Left colon (tissue), 2 donors: ENCODE measurements at regions not wholly inside any gene's neighbourhood (a gene's known extent, or its start where the extent isn't known, plus 50 kb on each side); places are given as distances from the start of the nearest gene placed in this dataset.

Experiments
- ATAC-seq: fragments of 200-7000 bp; cut with Tn5 transposase; one replicate; pipeline ENCODE4 v1.9.1; 2020; ENCODE audit warnings: mild to moderate bottlenecking, moderate library complexity
- DNase-seq, 2 donors: peaks; one replicate each; pipeline ENCODE4 v3.0.0-alpha.2; 2020
- intact Hi-C, 2 donors: fragments of 100-400 bp; cut with DNase I in 1 of 2; cut with micrococcal nuclease in 1 of 2; formaldehyde crosslinking; loops; one replicate each; pipeline versions ENCODE4 v1.11.2 to v1.14.0; 2022; cut with DNase I, micrococcal nuclease
- donor health status: DM: no; HTN: no; CAD: no.
- donor health status: DM: yes; HTN: yes; CAD: no.

DNA sequence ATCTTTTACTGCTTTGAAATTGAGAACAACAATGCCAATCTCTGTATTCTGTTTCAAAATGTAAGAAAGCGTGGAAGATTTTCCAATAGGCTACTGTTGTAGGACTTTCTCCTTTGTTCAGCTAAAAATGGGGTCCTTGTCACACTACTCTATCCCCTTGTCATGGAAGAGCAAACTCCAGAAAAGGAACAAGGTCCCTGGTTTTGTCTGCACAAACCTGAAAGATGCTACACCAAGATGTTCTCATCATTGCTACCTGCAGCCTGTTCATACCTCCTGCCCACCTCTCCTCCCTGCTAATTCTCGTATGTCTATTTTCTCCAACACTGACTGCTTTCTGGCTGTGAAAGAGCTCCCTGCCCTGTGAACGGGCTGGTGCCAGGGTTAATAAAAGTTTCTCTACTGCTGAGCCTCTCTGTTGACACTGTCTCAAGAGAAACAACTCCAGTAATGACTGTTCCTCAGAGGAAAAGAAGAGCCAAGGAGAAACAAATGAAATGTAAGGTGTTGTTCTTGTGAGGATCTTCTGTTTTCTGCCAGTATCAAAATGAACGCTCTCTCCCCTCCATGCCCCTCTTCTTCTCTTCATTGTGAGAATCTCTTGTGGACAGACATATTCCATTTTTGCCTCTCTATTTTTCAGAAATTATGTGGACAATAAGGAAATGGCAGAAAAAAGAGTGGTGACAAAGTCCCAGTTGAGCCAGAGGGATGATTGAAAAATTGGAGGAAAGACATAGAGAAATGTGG, 287.1 kb downstream of the ADGB start:
- ATAC-seq, result peak; percentile 77
- no peak for DNase-seq
- intact Hi-C loops, result no loop called here

DNA sequence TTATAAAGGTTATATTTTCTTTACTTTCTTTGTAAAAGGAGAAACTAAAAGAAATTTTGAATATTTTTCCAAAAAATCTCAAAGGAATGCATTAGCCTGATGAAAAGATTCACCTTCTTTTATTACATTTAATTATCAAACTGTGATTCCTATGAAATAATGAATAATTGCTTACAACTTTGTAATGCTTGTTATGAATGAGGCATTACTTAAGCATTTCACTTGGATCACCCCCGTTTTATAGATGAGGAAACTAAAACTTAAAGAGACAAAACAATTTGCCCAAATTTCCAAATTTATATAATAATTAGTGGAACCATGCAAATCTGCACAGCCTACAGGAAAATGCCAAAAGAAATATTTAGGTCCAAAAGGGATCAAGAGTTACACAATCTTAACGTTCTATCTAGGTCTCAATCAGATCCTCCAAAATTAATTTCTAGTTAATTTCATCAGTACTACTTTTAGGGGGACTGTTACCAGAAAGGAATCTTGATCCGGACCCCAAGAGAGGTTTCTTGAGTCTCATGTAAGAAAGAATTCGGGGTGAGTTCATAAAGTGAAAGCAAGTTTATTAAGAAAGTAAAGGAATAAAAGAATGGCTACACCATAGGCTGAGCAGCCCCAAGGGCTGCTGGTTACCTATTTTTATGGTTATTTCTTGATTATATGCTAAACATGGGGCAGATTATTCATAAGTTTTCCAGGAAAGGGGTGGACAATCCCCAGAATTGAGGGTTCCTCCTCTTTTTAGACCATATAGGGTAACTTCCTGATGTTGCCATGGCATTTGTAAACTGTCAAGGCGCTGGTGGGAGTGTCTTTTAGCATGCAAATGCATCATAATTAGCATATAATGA, 288.0 kb downstream of the ADGB start:
- DNase-seq, result no peak
- intact Hi-C loops, result no loop called here
- no peak for ATAC-seq

- DNase-seq, result no peak
- intact Hi-C loops, result no loop called here
- ATAC-seq, result no peak
Observed at GRCh38 chr6:146887447-146888077, 288.8 kb downstream of the ADGB start.

DNA sequence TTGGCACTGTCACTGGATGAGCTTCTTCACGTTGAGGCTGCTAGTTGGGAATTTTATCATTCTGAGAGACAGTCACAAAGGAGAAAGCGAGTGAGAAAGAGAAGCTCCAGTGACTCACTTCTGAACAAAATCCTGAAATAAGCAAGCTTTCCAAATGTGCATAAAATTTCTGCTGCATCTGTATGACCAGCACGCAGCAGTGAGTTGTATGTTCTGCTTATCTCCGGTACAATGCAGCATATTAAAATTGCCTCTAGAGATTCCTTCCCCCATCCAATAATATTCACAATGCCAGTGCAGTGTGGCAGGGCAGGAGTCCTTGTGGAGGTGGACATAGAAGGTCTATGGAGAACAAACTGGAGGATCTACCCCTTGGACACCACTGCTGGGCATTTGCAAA, 290.5 kb downstream of the ADGB start:
- ATAC-seq, result no peak
- DNase-seq, result no peak
- intact Hi-C loops, result no loop called here

DNA sequence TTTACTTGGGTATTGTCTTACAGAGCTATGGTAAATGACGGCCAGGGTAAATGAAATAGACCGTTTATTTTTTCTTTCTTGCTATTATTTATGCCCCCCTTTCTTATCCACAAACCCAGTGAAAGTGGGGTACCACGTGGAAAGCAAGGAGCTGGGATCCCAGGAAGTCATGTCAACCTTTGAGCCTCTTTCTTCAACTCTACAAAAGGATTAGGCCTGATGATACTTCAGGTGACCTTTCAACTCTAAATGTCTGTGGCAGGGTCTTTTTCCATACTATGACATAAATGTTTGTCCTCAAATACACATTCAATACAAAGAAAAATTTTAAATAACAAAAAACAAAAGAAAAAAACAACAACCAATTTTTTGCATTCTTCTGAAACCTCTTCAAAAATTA, 291.4 kb downstream of the ADGB start:
- ATAC-seq (no peak), DNase-seq (no peak)
- intact Hi-C loops, result no loop called here

DNA sequence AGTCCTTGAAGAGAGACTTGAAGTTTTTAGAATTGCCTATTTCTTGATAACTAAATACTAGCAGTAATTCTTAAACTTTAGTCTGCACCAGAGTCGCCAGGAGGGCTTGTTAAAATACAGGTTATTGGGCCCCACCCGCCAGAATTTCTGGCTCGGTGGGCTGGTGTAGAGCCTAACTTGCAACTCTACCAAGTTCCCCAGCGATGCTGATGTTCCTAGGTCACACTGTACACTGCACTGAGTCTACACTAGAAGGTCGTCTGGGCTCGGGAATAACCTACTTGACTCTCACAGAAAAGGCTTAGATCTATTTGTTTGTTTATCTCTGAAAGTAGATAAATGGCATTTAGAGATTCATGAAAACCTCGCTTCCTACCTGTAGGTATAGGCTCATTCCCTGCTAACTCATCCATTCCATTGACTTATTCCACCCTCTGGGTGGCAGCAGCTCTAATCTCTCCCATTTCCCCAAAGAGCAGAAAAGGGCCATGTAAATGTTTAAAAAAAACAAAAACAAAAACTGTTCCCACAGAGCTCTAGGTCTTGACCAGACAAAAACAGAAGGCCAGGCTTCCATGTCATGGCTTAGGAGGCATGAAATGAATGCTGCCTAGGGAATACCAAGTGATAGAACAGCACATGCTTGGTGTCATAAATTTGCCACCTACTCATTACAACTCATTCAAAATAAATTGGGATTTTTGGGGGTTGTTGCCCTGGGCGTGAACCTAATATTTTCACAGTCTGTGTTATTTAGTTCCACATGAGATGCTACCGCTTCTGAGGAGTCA, 292.1 kb downstream of the ADGB start:
- ATAC-seq (no peak), DNase-seq (no peak)
- intact Hi-C loops, result no loop called here

GRCh38 chr6:146891615-146892265, 293.0 kb downstream of the ADGB start:
- DNase-seq, result no peak
- intact Hi-C loops, result no loop called here
- no peak for ATAC-seq

GRCh38 chr6:146892283-146892612, 293.5 kb downstream of the ADGB start:
- ATAC-seq (no peak), DNase-seq (no peak)
- intact Hi-C loops, result no loop called here

DNA sequence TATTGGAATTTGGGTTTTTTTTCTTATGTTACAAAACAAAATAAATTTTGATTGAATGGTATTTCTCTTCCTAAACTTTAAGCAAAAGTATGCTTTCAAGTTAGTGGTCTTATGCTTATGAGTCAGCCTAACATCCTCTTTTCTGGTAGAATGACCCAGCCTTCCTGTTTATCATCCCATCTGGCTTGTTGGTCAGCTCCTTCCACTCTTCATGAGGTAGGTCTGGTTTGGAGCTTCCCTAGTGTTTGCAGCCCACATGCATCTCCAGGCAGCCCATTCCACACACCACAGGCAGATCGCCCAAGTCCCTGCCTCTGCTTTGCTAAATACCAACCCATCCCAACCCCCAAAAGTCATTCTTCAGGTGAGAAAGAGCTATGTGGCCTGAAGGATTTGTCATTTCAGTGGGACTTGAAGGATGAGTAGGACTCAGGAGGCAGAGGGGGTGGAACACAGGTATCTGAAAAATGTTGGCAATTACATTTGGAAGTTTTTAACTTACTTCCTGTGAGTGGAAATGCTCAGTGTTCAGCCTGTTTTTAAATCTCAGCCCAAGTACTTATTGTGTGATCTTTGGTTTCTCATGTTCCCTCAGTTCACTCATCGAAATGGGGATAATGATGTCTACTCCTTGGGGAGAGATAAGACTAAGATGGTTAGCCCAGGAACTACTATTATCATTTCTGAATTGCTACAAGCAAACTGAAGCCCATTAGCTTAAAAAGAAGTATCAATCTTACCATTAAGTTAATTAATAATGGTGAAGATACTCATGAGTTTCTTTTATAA, 294.0 kb downstream of the ADGB start:
- intact Hi-C loops, result no loop called here
- no peak for DNase-seq
- ATAC-seq, result no peak

DNA sequence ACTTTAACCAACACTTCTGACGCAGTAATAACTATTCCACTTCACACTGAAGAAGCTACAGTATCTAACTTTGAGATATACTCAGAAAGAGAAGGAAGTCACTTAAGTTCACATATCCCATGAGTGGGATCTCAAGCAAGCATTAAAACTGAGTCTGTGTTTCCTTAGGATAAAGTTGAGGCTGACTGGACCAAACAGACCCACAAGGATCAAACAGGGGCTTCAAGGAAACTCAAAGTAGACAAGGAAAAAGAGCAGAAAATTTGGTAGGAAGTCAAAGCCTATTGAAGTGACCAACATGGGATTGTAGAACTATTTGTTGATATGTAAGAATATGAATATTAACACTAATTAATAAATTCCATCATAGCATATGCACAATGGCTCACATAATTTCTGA, 294.9 kb downstream of the ADGB start:
- intact Hi-C loops, result no loop called here
- no peak for ATAC-seq
- no peak for DNase-seq

DNA sequence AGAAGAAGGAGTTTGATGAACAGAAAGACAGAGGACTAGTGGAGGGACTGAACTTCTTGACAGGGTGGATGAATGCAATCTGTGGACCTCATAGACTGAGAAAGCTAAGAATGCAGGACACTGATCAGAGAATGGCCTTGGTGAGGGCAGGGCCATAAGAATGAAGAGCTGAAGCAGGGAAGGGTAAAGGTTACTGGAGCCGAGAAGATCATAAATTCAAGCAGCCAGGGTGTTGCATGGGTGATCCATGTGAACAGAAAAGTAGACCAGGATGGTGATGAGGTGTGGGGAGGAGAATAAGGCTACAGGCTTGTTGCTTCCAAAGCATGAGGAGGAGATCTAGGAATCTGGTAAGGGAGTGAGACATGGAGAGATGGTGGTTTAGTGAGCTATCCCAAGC, 295.9 kb downstream of the ADGB start:
- intact Hi-C loops, result no loop called here

DNA sequence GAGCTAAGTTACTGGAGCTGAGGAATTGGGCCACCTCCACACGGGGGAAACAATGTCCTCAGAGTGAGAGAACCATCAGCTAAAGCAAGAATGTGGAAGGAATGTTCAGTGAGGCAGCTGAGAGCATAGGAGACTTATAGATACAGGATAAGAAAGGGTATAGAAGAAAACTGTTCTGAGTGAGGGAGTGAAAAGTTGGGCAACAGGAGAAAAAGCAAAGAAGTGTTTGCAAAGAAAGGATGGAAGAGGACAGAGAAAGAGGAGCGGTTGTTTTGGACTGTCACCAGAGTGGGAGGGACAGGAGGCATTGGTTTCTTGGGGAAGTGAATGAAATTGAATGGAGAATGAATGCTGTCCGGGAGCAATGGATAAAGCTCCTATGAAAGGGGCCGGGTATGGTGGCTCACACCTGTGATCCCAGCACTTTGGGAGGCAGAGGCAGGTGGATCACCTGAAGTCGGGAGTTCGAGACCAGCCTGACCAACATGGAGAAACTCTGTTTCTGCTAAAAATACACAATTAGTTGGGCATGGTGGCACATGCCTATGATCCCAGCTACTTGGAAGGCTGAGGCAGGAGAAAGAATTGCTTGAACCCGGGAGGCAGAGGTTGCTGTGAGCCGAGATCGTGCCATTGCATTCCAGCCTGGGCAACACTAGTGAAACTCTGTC, 296.5 kb downstream of the ADGB start:
- intact Hi-C loops, result no loop called here
- DNase-seq (no peak), ATAC-seq (no peak)

More for the DNA sequence above, 295.9 kb downstream of the ADGB start:
- ATAC-seq (peak; percentile 74), DNase-seq (no peak)

GRCh38 chr6:146895772-146896061, 296.9 kb downstream of the ADGB start:
- intact Hi-C loops, result no loop called here
- no peak for DNase-seq
- ATAC-seq, result no peak

- intact Hi-C loops, result no loop called here
- no peak for ATAC-seq
- no peak for DNase-seq
Observed at GRCh38 chr6:146896062-146896813, 297.5 kb downstream of the ADGB start.

DNA sequence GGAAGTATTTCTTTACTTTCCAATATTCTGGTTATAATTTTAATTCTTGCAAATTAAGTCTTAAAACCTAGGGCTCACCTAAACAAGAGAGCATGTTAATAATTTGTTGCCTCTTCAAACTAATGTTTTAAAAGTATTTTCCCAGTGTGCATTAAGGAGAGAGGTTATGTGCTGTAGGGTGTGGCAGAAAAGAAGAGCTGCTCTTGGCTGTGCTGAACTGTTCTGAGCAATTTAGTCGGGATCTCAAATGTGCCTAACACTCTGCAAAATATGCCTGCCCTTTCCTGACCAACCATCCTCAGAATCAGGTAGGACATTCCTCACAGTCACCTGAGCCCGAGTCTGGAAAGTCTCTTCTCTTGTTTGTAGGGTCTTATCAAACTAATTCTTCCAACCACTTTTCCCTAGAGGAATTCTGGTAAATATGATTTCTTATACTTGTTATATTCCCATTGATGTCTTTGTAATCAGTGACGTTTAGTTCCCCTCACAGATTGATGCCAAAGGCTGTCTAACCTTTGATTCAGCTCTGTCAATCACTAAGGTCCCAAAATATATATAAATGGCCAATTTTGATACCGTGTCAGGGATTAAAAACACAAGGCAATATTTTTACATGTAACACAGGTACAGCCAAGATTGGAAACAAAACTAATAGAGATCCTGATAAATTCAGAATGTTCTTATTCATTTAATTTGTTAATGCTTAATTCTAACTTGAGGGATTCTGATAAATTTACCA, 298.4 kb downstream of the ADGB start:
- DNase-seq (no peak), ATAC-seq (no peak)
- intact Hi-C loops, result no loop called here

DNA sequence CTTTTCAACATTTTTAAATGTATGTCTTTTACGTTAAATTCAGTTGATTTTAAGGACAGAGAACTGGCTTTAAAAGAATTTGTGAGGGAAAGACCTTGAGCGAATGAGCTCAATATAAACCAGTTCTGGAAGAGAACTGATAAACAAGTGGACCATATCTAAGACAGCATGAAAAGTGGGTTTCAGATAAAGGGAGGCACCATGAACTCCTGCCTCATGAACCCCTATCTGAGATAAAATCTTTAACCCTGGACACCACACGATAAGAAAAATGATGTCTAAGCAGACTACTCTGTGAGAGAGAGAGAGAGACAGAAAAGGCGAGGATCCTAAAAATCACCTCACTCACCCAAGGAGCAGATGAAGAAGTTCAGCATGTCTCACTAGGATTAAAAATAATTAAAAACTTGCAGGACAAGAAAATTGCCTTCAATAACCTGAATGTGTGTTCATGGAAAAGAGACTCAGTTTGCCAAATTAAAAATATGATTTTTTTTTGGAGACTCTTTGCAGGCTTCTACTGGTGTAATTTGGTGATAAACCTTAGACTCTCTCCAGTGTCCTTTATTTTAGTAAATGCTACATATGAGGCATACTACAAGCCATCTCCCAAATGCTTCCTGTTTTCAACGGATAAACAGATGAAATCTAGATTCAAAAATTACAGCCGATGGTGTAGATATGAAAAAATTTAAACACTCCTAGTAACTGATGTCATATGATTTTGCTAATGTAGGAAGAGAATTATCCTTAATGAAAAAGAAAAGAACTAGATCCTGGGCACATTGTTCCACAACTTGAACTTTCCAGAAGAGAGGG, 299.5 kb downstream of the ADGB start:
- intact Hi-C loops, result no loop called here
- DNase-seq, result no peak

More for the DNA sequence above, 299.5 kb downstream of the ADGB start:
- ATAC-seq, result no peak
